ENCODE measurements at regions not wholly inside any gene's neighbourhood (a gene's known extent, or its start where the extent isn't known, plus 50 kb on each side); places are given as distances from the start of the nearest gene placed in this dataset.

- no peak for TF ChIP-seq CTCF (conservative IDR thresholded peaks at IDR 0.05 in 1 of 2, IDR thresholded peaks at IDR 0.05 in 1 of 2; ENCODE audit: low read depth in 1 of 2, low read length in 2 of 2)
- TF ChIP-seq EZH2 (IDR thresholded peaks at IDR 0.05; ENCODE audit: low read length, missing control alignments), result no peak
These were observed 210.8 kb downstream of the RPLP1 start for GRCh38 chr15:69663441-69663840.
